ENCODE measurements at regions not wholly inside any gene's neighbourhood (a gene's known extent, or its start where the extent isn't known, plus 50 kb on each side); places are given as distances from the start of the nearest gene placed in this dataset.

DNA sequence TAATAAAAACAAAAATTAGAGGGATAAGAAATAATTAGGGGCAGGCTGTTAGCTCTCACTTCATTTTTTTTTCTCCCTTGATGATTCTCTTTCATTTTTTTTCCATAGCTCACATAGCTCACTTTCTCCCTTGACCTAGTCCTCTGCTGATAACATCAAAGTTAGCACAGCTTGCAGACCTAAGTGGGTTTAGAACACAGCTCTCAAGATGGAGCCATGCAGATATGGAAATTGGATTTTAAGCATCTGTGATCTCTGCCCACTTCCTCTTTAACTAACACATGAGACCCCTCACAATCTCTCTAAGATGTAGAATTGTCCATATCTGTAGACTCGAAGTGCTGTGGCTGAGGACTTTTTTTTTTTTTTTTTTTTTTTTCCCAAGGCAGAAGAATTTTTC is 257.1 kb downstream of the SOX4 start:
- WGBS (ENCODE audit: extremely low coverage, insufficient read length, low lambda C conversion rate) = no CpG with 5 or more reads among the region's 1 CpG
- Histone ChIP-seq H2BK5ac (ENCODE audit: insufficient read length, low read length) (no peak overlapping the region), H4K20me1 (ENCODE audit: control insufficient read depth, insufficient read depth, insufficient read length) (no peaks in the 10 kb centered on the region), H2BK12ac (ENCODE audit: insufficient read length, low read depth, low read length) (no peak overlapping the region), H3K23ac (ENCODE audit: insufficient read length, low read depth, low read length) (no peak overlapping the region), H3K14ac (ENCODE audit: insufficient read depth, low read length) (no peak overlapping the region), H2AK5ac (ENCODE audit: insufficient read length, low read length) (no peak overlapping the region), H3K4me1 (ENCODE audit: insufficient read depth, low read length) (peaks cover 3% of the 10 kb centered on the region; the same call in 1 of the 2 replicates), H4K5ac (ENCODE audit: insufficient read length, low read depth, low read length) (no peak overlapping the region), H3K27me3 (ENCODE audit: insufficient read depth, low read length) (no peaks in the 10 kb centered on the region), H3K4ac (ENCODE audit: low read depth, low read length) (no peak overlapping the region), H3K79me1 (ENCODE audit: insufficient read depth, low read depth, low read length, poor library complexity, severe bottlenecking) (peaks cover 3% of the 10 kb centered on the region), H3T11ph (ENCODE audit: low read length) (no peak overlapping the region), H3K18ac (ENCODE audit: insufficient read length, low read depth, low read length) (no peak overlapping the region), H4K91ac (ENCODE audit: insufficient read length, low read depth, low read length) (no peak overlapping the region), H2AFZ (ENCODE audit: low read length) (no peak overlapping the region), H2BK120ac (ENCODE audit: low read depth, low read length, poor library complexity, severe bottlenecking) (no peak overlapping the region), H3K27ac (ENCODE audit: insufficient read length, low read depth, low read length) (no peak overlapping the region), H4K8ac (replicated peaks; ENCODE audit: insufficient read length, low read depth, low read length) (no peak overlapping the region), H3K9me3 (ENCODE audit: control insufficient read depth, low read depth, low read length) (no peaks in the 10 kb centered on the region), H2BK15ac (ENCODE audit: low read depth, low read length) (no peak overlapping the region), H3K9ac (ENCODE audit: extremely low read depth, insufficient read length, low read length) (no peak overlapping the region), H3K4me2 (ENCODE audit: insufficient read depth, insufficient read length, low read length) (no peak overlapping the region), H3K56ac (ENCODE audit: insufficient read length, low read depth, low read length) (no peak overlapping the region), H3K23me2 (ENCODE audit: insufficient read length, low read depth, low read length, poor library complexity, severe bottlenecking) (no peaks in the 10 kb centered on the region), H2BK20ac (ENCODE audit: low read depth, low read length, poor library complexity, severe bottlenecking) (no peak overlapping the region), H3K79me2 (ENCODE audit: insufficient read depth, low read length) (peaks cover 2% of the 10 kb centered on the region; the same call in 1 of the 2 replicates)
- H3K27me3 Mint-ChIP-seq (ENCODE audit: low read depth) = no peaks in the 10 kb centered on the region
- H3K9me3 Mint-ChIP-seq = peaks cover 6% of the 10 kb centered on the region in 2 experiments; a peak in 4 of 5 replicates
- peaks cover 14 to 29% (median 29%) of the 10 kb centered on the region in 3 experiments for H3K36me3 Mint-ChIP-seq (ENCODE audit: insufficient read depth in 1 of 3, low read depth in 3 of 3)
- no peak for DNase-seq
- no peak overlapping the region for H3K27ac Mint-ChIP-seq
- H3K4me3 Mint-ChIP-seq = no peak overlapping the region
- no peak for TF ChIP-seq CTCF (conservative IDR thresholded peaks at IDR 0.05)
- peaks cover 27 to 29% of the 10 kb centered on the region in 2 experiments for H3K4me1 Mint-ChIP-seq
